Peyer's patch (tissue), 4 donors: ENCODE measurements at regions not wholly inside any gene's neighbourhood (a gene's known extent, or its start where the extent isn't known, plus 50 kb on each side); places are given as distances from the start of the nearest gene placed in this dataset.

Experiments used
- POLR2A ChIP-seq, 2 donors: fragments of 450-650 bp; IDR thresholded peaks; one replicate each; pipeline ENCODE4 v1.5.1; 2017; ENCODE audit warnings: antibody characterized with exemption in 2 of 2, mild to moderate bottlenecking in 2 of 2, moderate library complexity in 2 of 2
- TF ChIP-seq, protein P1 (sequence below), 6 experiments: fragments of 450-650 bp in 4 of 6; fragments of 200-600 bp in 2 of 6; sonication (generic) in 1 of 6; IDR thresholded peaks; one replicate each; pipeline ENCODE4 v1.5.1; 2017 to 2019; ENCODE audit warnings: antibody characterized with exemption in 6 of 6, mild to moderate bottlenecking in 3 of 6, moderate library complexity in 1 of 6

DNA sequence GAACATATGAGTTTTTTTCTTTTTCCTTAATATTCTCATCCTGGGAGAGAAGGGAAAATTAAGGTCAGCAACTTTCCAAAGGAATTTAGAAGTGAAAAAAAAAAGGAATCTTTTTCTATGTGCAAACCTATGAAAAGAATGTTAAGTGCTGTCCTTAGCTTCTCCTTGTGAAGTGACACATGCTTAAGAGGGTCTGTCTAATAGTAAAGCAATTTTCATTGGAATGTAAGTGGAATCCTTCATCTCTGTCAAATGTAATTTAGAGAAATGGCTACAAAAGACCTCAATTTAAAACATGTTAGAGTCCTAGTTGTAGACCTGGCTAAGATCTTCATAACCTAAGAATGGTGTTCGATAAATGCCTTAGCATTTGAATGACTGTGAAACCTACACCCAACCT, 117.4 kb upstream of the EPB41L3 start:
- TF ChIP-seq, protein P1, sequence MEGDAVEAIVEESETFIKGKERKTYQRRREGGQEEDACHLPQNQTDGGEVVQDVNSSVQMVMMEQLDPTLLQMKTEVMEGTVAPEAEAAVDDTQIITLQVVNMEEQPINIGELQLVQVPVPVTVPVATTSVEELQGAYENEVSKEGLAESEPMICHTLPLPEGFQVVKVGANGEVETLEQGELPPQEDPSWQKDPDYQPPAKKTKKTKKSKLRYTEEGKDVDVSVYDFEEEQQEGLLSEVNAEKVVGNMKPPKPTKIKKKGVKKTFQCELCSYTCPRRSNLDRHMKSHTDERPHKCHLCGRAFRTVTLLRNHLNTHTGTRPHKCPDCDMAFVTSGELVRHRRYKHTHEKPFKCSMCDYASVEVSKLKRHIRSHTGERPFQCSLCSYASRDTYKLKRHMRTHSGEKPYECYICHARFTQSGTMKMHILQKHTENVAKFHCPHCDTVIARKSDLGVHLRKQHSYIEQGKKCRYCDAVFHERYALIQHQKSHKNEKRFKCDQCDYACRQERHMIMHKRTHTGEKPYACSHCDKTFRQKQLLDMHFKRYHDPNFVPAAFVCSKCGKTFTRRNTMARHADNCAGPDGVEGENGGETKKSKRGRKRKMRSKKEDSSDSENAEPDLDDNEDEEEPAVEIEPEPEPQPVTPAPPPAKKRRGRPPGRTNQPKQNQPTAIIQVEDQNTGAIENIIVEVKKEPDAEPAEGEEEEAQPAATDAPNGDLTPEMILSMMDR (IDR thresholded peaks at IDR 0.05), result no peak
- no peak for TF ChIP-seq POLR2A (IDR thresholded peaks at IDR 0.05)
